GM13977 (cell line): ENCODE measurements at regions not wholly inside any gene's neighbourhood (a gene's known extent, or its start where the extent isn't known, plus 50 kb on each side); places are given as distances from the start of the nearest gene placed in this dataset.

Source experiments
- DNase-seq: peaks from one replicate; pipeline ENCODE4 v3.0.0; 2012; ENCODE audit warnings: low spot score
- CTCF ChIP-seq: IDR thresholded peaks from 2 replicates; pipeline ENCODE4 v1.5.1; 2012; ENCODE audit warnings: mild to moderate bottlenecking, control low read depth; ENCODE audit not compliant: insufficient read depth; ENCODE audit errors: extremely low read depth, missing control alignments
- in situ Hi-C: fragments of 300-500 bp; cut with MboI; formaldehyde crosslinking; loops from one replicate; pipeline ENCODE4 v1.12.0; 2022; ENCODE audit warnings: low sequenced_read_pairs, low pct_unique_long_range_greater_than_20kb, mixed read lengths, inconsistent platforms; ENCODE audit not compliant: unreplicated experiment

- DNase-seq, result no peak
- in situ Hi-C loops, result no loop called here
- TF ChIP-seq CTCF, result no peak
Observed at GRCh38 chr3:106719583-106719982, 657.7 kb upstream of the CCDC54 start.

- TF ChIP-seq CTCF, result no peak
- in situ Hi-C loops, result no loop called here
- no peak for DNase-seq
Observed at GRCh38 chr3:106720510-106720909, 656.7 kb upstream of the CCDC54 start.

- in situ Hi-C loops, result no loop called here
- no peak for TF ChIP-seq CTCF
- no peak for DNase-seq
Observed at GRCh38 chr3:106725566-106725965, 651.7 kb upstream of the CCDC54 start.

- TF ChIP-seq CTCF, result no peak
- in situ Hi-C loops, result no loop called here
- no peak for DNase-seq
Observed at GRCh38 chr3:106728315-106729098, 648.7 kb upstream of the CCDC54 start.

- no peak for DNase-seq
- TF ChIP-seq CTCF, result no peak
- in situ Hi-C loops, result no loop called here
Observed at GRCh38 chr3:106729481-106729880, 647.8 kb upstream of the CCDC54 start.

GRCh38 chr3:106731230-106731629, 646.0 kb upstream of the CCDC54 start:
- no peak for TF ChIP-seq CTCF
- in situ Hi-C loops, result no loop called here
- no peak for DNase-seq
